Renal cortex interstitium (tissue), 11 donors: ENCODE measurements at regions not wholly inside any gene's neighbourhood (a gene's known extent, or its start where the extent isn't known, plus 50 kb on each side); places are given as distances from the start of the nearest gene placed in this dataset.
"Not testable (repeated sequence)": the region's sequence is repeated elsewhere in the genome, so short reads cannot be mapped to it uniquely, and the experiment has no call there.

ENCODE experiments used
- DNase-seq, 11 donors: peaks; one replicate each; pipeline ENCODE4 v3.0.0-alpha.2; 2013; ENCODE audit warnings: low read depth in 9 of 11, low spot score in 4 of 11; ENCODE audit errors: extremely low read depth in 1 of 11

DNA sequence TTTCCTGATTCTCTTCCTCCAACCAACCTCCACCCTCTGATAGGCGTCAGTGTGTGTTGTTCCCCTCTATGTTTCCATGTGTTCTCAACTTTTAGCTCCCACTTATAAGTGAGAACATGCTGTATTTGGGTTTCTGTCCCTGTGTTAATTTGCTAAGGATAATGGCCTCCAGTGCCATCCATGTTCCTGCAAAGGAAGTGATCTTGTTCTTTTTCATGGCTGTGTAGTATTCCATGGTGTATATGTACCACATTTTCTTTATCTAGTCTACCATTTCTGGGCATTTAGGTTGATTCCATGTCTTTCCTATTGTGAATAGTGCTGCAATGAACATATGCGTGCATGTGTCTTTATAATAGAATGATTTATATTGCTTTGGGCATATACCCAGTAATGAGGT is 107.1 kb upstream of the CPHXL start:
- DNase-seq, result not testable (repeated sequence)

DNA sequence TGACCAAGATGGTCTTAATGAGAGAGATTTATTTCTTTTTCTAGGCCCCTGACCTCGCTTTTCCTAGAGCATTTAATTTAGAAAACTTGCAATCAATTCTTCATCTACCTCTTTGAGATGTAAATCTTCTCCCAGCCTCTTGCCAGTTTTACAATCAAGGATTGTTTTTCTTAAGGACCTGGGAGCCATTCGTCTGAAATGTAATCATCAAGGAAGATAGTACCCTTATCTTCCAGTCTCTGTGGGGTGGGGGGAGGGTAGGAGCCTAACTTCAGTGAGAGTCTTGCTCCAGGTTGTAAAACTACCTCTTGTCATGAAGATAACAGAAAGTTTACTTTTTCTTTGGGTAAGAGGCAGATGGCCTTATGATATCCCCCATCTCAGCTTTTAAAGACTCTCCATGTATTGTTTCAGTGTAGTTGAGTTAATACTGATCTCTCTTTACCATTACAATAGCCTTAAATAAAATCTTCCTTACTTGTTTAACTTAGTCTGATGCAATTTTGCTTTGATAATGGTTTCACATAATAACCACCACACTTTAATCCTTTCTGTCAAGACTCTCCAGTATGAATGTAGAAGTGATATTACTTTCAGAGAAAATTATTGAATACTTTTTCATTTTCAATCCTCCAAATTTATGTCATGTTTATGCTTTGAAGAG is 110.2 kb upstream of the CPHXL start:
- DNase-seq, result peak in 2 of 11 donors; percentile 7 to 27

DNA sequence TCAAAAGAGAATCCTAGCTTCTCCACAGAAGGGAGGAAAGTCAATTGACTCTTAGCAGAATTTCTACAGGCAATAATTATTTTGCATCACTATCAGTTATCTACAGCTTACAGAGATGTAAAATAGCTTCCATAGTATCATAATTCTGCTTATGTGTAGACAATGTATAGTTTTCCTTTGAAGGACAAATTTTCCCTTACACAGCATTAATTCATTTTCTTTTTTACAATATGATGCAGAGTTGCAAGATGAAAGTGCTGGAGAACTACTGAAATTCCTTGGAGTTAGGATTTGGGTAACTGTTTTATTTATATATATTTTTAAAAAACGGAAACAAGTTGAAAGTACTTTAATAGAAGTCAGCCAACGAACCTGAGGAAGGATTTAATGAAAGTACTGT is 111.0 kb upstream of the CPHXL start:
- no peak for DNase-seq

DNA sequence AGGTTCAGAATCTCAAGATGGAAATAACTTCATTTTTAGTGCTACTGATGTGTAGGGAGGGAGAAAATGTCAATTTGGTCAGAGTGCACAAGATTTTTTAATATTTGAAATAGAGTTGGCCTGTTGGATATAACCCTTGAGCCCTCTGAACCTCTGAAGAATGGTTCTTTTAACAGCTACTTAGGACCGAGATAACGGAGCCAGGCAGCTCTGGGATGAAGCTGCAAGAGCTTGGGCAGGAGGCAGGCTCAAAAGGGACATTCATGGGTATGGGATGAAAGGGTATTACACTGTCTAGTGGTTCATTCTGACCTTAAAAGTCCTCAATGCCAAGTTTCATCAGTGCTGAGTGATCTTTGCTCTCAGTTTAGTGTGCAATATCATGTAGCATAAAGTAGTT is 111.4 kb upstream of the CPHXL start:
- DNase-seq, result no peak

DNA sequence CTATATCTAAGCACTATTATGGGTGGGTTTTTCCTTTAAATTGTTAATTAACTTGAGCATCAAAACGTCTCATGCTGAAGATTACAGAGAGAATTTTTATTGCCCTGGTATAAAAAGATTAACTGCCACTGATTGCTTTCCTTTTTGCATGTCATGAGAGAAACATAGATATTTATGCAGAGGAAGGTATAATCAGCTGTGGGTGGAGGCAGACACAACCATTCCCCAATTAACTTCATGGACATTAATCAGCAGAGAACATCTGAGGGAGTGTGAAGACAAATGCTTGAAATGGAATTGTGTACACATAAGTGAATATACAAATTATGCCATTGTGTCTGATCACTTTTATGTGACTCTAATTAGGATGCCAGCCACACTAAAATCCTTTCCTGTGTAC is 115.2 kb upstream of the CPHXL start:
- DNase-seq, result no peak

DNA sequence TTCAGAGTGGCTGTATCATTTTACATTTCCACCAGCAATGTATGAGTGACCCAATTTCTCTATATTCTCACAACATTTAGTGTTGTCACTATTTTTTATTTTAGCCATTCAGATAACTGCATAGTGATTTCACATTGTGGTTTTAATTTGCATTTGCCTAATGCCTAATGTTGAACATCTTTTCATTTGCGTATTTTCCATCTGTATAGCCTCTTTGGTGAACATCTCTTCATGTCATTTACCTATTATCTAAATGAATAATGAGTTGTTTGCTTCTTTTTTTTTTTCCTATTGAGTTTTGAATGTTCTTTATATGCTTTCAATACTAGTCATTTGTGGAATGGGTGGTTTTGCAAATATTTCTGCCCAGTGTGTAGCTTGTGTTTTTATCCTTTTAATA is 120.9 kb upstream of the CPHXL start:
- DNase-seq, result no peak

DNA sequence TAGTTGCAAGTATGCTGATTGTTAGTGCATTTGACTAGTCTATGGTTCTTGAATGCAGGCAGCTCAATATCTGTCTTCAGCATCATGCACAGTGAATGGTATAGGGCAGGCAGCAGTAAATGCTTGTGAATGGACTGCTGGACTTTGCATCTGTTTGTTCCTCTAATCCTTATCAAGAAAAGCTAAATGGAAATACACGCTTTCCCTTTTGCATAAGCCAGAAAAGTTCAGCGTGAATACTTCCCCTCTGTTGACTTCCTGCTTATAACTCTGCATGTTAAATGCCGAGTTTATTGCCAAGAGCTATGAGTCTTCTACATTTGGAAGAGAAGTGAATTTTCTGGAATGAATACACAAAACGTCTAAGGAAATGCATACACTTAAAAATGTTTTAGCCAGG is 127.9 kb upstream of the CPHXL start:
- DNase-seq, result no peak

DNA sequence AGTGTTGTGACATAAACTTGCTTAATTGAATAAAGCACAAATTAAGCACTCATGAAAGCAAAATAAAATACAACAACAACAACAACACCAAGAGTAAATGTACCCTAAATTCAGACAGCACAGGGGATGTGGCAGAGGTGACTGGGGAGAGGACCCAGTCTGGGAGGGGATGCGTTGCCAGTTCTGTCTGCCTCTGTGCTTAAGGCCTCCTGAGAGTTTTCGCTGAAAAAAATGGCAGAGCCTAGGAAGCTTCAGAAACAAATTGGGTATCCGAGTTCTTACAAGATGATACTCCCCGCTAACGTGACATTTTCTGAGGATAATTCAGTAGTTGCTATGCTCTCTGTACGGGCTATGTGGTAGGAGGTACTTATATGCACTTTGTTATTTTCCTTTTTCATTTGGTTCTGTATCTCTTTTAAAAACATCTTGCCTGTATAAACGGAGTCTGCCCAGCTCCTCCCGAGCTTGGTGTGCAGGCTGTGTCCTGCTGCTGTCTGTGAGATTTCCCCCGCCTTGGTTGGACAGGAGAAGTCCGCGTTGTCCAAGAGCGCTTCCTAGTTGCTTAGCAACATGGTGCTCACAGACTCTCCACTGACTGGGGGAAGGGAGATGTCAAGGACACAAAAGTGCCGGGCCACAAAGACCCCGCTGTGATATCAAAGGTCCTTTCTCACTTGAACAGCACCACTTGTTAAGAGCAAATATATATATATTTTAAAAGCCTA is 134.2 kb upstream of the CPHXL start:
- peak in 8 of 11 donors; percentile 19 to 58 (median 36) for DNase-seq

DNA sequence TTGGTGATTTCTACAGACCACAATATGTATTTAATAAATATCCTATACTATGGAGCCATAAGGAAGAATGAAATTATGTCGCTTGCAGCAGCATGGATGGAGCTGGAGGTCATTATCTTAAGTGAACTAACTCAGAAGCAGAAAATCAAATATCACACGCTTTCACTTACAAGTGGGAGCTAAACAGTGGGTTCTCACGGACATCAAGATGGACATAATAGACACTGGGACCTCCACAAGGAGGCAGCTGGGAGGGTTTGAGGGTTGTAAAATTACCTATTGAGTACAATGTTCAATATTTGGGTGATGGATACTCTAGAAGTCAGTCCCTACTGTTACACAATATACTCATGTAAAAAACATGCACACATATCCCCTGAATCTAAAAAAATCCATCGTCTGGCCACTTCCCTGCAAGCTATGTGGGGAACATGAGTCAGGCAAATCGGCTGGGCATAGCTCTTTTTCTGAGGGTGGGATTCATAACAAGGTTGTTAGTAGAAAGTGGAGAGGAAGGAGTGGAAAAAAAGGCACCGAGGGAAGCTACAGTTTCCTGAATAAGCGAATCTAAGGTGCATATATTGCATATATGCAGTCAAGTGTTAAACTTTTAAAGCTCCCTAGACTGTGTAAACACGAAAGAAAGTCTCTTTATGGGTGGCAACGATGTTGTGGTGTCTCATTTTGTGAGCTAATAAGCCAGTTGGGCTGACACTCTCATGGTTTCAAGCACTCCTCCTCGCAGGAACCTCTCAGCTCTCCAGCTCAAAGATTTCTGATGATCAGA is 135.2 kb upstream of the CPHXL start:
- no peak for DNase-seq

DNA sequence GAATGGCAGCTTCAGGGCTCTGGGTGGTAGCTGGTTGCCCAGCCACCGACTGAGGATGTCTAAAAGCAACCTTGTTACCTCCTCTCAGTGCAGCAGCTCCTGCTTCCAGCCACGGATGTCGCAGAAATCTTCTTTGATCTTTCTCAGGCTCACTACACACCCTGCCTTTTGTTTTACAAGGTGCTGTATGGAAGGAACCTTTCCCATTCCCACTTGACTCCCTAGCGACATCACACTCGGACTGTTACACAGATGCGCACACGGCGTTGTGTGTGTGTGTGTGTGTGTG is 135.8 kb upstream of the CPHXL start:
- no peak for DNase-seq

DNA sequence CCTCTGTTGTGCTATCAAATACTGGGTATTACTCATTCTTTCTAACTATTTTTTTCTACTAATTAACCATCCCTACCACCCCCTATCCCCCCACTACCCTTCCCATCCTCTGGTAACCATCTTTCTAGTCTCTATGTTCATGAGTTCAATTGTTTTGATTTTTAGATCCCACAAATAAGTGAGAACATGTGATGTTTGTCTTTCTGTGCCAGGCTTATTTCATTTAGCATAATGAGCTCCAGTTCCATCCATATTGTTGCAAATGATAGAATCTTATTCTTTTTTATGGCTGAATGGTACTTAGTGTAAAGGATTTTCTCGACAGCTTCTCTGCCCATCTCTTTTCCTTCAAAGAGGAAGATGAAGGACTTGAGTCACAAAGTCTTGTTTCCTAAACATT is 138.0 kb upstream of the CPHXL start:
- DNase-seq, result no peak

DNA sequence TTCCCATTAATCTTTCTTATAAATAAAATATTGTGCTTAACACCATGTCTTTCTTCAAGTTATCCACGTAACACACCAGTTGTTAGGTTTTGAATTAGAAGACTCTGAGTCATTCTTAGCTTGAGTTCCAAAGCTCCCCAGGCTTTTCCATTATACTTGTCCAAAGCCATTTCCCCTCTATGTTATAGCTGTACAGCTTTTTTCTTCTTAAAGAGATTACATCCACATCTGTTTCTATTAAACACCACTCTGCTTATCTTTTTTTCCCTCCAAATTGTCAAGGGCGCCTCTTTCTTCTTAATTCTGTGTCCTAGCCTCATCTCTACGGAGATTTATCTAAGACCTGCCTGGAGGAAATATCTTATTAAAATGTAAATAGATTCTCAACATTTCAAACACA is 139.4 kb upstream of the CPHXL start:
- DNase-seq, result no peak

DNA sequence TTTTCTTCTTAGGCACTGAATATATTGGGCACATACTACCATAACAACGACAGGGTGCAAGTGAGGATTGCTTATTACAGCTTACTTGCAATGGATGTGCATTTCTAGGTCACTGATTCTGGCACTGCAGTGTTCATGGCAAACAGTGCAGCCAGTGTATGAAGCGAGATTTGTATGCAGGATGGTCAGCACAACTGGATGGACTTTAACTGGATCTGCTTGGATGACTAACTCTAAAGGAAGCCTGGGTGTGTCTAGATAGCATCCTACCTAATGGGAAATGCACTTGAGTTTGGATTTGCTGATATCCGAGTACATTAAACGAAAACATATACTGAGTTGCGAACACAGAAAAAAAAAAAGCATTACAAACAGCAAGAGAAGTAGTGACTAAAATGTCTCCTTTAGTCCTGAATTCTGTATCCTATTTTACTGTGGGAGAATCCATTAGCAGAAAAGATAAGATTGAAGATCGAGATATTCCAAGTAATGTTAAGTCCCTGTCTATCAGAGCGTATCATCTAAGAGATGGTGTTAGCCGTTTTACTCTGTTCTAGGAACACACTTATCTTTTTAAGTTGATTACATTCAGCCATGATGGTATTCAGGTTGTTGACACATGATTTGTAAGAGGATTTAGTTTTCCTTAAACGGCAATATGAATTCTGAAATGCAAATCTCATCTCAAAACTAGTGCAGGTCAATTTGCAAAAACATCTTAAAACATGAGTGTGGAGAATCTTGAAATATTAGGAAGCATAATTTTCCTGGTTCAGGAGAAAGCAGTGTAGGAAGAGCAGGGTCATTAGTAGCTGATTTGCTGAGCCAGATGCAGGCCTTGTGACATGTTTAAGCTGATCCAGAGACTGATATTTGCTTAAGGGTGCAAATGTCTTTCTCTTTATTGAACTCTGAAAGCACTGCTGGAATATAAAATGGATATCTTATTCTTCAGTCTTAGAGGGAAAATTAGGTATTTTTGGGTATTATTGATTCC is 142.6 kb upstream of the CPHXL start:
- no peak for DNase-seq

DNA sequence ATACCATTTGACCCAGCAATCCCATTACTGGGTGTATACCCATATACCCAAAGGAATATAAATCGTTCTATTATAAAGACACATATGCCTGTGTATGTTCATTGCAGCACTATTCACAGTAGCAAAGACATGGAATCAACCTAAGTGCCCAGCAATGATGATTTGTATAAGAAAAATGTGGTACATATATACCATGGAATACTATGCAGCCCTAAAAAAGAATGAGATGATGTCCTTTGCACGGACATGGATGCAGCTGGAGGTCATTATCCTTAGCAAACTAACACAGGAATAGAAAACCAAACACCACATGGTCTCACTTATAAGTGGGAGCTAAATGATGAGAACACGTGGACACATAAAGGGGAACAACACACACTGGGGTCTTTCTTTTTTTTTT is 155.0 kb upstream of the CPHXL start:
- not testable (repeated sequence) for DNase-seq

DNA sequence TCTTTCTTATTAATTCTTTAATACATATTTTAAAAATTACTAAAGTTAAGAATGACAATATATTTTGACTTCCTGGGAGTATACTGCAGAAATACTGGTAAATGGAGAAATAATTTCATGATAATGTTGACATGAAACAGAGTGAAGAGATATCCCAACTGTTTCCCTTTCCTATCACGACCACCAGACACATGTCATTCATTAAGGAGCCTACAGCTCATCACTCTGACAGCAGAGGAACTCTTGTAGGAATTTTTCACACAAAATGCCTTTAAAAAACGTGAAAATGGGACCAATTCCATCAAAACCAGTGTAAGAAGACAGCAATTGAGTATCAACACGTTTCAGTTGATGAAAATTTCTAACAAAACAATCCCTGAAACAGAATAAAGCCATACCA is 172.9 kb upstream of the CPHXL start:
- no peak for DNase-seq

DNA sequence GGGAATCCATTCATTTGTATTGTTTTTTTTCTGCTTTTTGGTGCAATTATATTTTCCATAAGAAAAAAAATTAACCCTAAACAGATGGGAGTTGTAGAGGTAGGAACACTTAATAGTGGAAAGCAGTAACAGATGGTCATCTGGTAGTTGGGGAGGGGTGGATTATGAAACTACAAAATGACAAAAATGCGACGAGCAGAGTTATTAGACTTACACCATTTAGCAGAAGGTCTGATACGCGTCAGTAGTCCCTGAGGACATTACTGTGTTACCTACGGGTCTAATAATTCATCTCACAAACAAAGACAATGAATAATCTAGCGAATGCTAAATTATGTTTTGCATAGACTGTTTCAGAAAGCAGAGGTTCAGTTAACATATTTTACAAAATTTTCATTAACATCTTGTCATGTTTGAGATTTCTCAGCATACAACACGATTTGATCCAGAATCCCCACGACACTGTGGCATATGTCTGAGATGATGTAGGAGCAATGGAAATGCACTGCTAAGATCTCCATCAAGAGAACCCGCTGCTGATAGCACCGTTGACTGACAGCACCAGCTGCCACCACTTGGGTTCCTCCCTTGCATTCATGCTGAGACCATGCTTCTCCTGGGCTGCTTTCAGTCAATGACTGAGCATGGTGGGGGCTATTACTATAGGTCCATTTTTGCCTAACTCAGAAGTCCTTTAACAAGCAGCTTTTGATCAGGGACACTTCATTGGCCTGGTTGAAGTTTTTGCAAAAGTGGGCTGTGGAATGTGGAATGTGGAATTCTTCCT is 182.2 kb upstream of the CPHXL start:
- no peak for DNase-seq

DNA sequence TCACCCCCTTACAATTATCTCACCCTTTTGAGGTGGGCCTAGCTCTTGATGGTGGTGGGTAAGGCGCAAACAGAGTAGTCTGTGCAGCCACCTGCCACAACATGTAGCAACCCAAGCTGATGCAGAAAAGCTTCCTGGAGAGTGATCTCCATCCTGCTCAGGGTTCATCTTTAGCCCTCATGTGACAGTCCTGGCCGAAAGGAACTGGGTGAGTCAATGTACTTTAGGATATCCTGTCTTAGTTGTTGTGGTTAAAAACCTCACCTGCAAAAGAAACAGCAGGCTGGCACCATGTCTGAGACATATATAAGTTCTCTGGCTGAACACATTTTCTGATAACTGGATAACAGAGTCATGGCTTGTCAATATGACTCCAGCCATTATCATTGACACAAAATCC is 183.5 kb upstream of the CPHXL start:
- DNase-seq, result no peak

DNA sequence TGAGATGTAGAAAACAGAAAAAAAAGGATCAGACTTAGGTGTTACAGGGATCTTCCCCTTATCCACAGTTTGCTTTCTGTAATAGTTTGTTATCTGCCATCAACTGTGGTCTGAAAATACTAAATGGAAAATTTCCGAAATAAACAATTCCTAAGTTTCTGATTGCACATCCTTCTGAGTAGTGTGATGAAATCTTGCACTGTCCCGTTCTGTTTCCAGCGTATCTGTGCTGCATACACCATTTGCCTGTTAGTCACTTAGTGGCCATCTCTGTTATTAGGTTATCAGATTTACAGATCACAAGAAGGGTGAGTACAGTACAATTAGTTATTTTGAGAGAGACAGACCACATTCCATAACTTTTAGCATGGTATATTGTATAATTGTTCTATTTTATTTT is 185.6 kb upstream of the CPHXL start:
- no peak for DNase-seq

DNA sequence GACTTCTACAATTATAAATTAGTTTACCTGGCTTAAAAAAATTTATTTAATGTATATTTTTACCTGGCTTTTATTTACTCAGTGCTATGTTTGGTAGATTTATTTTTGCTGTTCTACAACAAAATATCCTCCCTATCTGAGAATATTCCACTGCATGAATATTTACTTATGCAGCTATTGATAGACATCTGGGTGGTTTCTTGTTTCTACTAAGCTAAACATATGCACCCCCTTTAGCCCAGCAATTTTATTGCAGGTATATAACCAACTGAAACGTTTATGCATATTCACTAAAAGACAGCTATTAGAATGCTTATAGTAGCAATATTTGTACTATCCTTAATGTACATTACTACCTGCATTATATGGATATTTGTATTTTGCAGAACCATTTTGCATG is 187.7 kb upstream of the CPHXL start:
- no peak for DNase-seq
